ENCODE measurements at regions not wholly inside any gene's neighbourhood (a gene's known extent, or its start where the extent isn't known, plus 50 kb on each side); places are given as distances from the start of the nearest gene placed in this dataset.

DNA sequence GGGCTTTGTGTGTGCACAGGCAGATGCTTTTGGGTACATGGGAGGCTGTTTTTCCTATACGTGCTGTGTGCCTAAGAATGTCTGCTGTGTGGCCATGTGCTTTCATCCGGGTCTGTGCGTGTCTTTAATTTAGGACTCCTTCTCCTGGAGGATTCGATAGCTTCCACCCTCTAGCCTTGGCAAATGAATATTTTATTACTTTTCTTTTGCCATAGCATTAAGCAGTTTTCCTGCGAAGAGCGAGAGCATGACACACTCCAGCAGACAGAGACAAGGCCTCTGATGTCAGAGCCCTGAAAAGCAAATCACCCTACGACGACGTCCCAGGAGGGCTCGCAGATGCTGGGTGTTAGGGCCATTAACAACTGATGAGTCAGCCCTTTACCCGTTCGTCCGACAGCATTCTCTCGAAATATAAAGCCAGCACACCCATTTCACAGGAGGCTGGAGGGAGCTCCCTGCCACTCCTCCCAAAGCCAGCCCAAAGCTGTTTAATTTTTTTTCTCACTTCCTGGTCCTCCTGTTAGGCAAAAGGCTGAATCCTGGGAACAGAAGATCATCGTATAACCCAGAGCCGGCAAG is 311.3 kb upstream of the ZMIZ1 start:
- H3K27ac ChIP-seq: no peak overlapping the region
- TF ChIP-seq, protein P1, sequence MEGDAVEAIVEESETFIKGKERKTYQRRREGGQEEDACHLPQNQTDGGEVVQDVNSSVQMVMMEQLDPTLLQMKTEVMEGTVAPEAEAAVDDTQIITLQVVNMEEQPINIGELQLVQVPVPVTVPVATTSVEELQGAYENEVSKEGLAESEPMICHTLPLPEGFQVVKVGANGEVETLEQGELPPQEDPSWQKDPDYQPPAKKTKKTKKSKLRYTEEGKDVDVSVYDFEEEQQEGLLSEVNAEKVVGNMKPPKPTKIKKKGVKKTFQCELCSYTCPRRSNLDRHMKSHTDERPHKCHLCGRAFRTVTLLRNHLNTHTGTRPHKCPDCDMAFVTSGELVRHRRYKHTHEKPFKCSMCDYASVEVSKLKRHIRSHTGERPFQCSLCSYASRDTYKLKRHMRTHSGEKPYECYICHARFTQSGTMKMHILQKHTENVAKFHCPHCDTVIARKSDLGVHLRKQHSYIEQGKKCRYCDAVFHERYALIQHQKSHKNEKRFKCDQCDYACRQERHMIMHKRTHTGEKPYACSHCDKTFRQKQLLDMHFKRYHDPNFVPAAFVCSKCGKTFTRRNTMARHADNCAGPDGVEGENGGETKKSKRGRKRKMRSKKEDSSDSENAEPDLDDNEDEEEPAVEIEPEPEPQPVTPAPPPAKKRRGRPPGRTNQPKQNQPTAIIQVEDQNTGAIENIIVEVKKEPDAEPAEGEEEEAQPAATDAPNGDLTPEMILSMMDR (IDR thresholded peaks at IDR 0.05): no peak
- no peak for TF ChIP-seq ZFX (IDR thresholded peaks at IDR 0.05; ENCODE audit: borderline replicate concordance)

DNA sequence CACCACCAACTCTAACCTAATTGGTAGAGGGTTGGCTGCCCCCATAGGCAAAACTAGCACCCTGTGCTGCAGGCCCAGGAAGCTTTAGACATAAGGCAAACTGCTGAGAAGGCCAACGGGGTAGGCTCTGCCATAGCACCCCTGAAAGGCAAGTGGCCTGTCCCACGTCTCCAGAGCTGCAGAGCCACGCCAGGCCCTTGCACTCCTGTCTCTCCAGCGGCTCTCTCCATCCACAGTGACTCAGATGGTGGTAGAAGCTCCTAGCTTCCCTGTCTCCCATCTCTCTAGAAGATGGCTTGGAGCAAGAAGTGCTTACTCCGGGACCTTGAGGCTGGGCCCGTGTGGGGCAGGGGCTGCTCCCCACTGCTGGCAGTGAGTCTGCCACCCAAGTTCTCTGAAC is 310.6 kb upstream of the ZMIZ1 start:
- H3K27ac ChIP-seq: no peak overlapping the region
- TF ChIP-seq, protein P1 (IDR thresholded peaks at IDR 0.05): no peak
- no peak for TF ChIP-seq ZFX (IDR thresholded peaks at IDR 0.05; ENCODE audit: borderline replicate concordance)

DNA sequence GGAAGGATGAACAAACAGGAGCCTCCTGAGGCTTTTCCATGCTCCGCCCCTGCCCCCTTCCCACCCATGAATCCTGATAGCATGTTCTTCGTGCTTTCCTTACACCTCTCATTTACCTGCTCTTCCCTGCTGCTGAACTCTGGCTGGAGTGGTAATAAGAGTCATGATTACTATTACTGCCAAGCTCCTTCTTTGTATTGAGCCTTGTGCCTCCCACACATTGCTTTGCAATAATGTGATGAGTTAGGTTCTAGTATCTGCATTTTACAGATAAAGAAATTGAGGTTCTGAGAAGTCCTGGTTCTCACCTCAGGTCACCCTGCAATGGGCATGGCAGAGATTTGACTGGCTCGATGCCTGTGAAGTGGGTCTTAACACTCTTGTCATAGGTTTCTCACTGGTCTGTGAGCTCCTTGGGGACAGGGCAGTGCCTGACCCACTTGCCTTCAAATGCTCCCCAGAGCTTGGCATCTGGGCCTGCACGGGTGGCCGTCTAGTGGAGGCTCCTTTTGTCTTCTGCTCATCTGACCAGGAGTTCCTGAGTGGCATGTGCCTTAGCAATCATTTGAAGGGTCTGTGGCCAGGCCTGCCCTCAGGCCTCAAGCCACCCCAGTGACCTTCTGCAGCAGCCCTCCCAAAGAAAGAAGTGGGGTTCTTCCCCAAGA is 309.2 kb upstream of the ZMIZ1 start:
- no peak overlapping the region for H3K27ac ChIP-seq
- no peak for TF ChIP-seq ZFX (IDR thresholded peaks at IDR 0.05; ENCODE audit: borderline replicate concordance)
- TF ChIP-seq, protein P1 (IDR thresholded peaks at IDR 0.05): no peak

DNA sequence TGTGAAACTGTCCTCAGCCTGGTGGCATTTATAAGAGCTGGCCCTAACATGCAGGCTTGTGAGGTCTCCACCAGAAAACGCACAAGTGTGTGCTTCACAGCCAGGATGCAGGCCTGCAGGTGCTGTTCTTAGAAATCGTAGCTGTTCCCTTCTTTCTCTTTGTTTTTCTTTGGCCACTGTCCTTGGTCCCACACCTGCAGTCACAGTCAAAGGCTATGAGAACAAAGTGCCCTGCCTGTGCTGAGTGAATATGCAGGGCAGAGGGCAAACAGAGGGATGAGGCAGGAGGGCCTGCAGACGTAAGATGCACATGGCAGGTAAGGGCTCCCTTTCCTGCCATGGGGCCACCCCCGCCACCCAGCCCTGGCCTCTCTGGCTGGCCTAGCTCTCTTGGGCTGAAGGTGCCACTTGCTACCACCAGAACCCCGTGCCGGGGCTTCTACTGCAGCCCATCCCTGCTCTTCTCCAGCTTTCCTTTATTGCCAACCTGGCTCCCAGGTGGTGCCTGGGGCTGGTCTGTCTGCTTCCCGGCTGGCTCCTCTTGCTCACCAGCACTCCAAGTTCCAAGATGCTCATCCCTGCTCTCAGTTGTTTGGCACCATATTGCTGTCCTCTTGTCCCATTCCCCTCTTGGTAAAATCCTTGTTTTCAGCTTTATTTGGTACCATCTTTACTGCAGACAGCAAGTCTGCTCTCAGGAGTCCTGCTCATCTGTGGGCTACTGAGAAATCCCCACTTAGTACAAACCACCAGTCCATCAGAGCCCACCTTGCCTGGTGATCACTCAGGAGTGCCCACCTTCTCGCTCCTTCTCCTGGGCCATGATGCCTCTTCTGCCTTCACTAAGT is 308.1 kb upstream of the ZMIZ1 start:
- H3K27ac ChIP-seq: no peak overlapping the region
- no peak for TF ChIP-seq ZFX (IDR thresholded peaks at IDR 0.05; ENCODE audit: borderline replicate concordance)
- TF ChIP-seq, protein P1 (IDR thresholded peaks at IDR 0.05): no peak

DNA sequence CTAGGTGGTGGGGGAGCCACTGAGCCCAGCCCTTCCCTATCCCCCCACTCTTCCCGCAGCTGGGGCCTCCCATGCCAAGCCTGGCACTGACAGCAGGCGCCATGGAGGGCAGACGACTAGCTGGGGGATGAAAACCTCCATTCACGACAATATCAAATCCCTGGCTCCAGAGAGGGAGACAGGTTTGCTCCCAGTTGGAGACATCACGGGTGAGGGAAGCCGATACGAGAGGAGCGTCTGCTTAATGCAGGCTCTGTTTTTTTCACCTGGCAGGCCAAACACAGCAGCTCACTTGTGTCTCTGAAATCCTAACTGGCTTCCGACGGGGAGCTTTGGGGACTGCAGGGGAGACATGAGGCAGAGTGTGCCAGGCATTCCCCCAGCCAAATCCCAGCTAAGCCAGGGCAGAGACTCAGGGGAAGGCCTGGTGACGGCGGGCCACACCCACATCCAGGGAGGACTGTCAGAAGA is 307.4 kb upstream of the ZMIZ1 start:
- H3K27ac ChIP-seq: no peak overlapping the region
- TF ChIP-seq, protein P1 (IDR thresholded peaks at IDR 0.05): no peak
- TF ChIP-seq ZFX (IDR thresholded peaks at IDR 0.05; ENCODE audit: borderline replicate concordance): no peak

DNA sequence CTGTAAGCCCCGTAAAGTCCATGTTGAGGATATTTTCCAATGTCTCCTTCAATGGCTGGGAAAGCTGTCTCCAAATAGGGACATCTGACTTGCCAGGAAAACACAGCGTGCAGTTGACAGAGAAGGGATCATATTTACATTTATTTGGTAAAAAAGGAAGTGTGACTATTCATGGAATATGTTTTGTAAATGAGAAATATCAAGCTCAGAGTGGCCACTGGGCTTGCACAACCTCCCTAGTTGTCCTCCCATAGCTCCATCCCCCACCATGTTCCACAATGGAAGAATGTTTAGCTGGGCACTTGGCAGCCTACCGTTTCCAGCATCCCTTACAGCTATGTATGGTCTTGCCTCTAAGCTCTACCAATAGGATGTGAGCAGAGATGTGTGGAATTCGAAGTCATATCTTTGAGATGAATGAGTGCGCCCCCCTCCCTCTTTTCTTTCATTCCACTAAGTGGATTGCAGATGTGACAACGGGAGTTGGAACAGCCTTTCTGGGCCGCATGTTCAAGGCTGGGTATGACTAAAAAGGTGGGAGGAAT is 306.6 kb upstream of the ZMIZ1 start:
- H3K27ac ChIP-seq: no peak overlapping the region
- TF ChIP-seq, protein P1 (IDR thresholded peaks at IDR 0.05): no peak
- no peak for TF ChIP-seq ZFX (IDR thresholded peaks at IDR 0.05; ENCODE audit: borderline replicate concordance)

Data from 22Rv1 (cell line).